ENCODE measurements at regions not wholly inside any gene's neighbourhood (a gene's known extent, or its start where the extent isn't known, plus 50 kb on each side); places are given as distances from the start of the nearest gene placed in this dataset.

DNA sequence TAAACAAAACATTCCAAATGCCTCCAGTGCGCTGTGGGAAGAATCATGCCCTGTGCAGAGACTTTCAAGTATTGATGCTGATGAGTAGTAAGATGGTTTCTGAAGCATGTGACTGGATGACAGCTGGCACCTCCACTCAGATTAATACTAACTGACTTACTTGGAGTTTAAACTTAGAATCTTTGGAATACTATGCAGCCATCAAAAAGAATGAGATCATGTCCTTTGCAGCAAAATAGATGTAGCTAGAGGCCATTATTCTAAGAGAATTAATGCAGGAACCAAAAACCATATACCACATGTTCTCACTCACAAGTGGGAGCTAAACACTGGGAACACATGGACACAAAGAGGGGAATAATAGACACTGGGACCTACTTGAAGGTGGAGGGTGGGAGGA lies 73.8 kb upstream of the CHCHD3 start:
- DNase-seq (ENCODE audit: low read depth, low spot score) (no peak), ATAC-seq (no peak)
- Histone ChIP-seq H3K27ac (ENCODE audit: low read depth, low read length) (no peak overlapping the region), H3K9me3 (ENCODE audit: control insufficient read depth in 1 of 2, insufficient read depth in 1 of 2, low read depth in 1 of 2, low read length in 2 of 2) (no peaks in the 10 kb centered on the region), H3K4me2 (ENCODE audit: low read length) (no peak overlapping the region), H3K79me2 (ENCODE audit: insufficient read depth, low read length) (no peaks in the 10 kb centered on the region), H3K4me1 (ENCODE audit: control insufficient read depth in 1 of 2, insufficient read depth in 2 of 2, low read length in 2 of 2) (no peaks in the 10 kb centered on the region), H3K9ac (ENCODE audit: low read length) (no peak overlapping the region), H3K27me3 (ENCODE audit: insufficient read depth, low read length) (peaks cover 4% of the 10 kb centered on the region; the same call in 1 of the 2 replicates), H3K9me2 (ENCODE audit: insufficient read depth) (no peaks in the 10 kb centered on the region), H3K36me3 (ENCODE audit: control insufficient read depth in 1 of 2, insufficient read depth in 2 of 2, low read length in 2 of 2) (no peaks in the 10 kb centered on the region), H3K4me3 (replicated peaks in 1 of 2; ENCODE audit: low read depth in 1 of 2, low read length in 2 of 2) (no peak overlapping the region), H2AFZ (ENCODE audit: low read depth, low read length, poor library complexity, severe bottlenecking) (no peak overlapping the region), H4K20me1 (ENCODE audit: insufficient read depth) (no peaks in the 10 kb centered on the region)
- intact Hi-C loops (cut with micrococcal nuclease): no loop called here
- no TSS peak for BruUV-seq (replicated peaks)
- CTCF ChIA-PET: no interaction called here
- POLR2A ChIA-PET: no interaction called here
- no peak for TF ChIP-seq TCF7L2 (IDR thresholded peaks at IDR 0.05; ENCODE audit: borderline replicate concordance, extremely low read depth, insufficient read depth, insufficient read length)
- TF ChIP-seq, protein P1, sequence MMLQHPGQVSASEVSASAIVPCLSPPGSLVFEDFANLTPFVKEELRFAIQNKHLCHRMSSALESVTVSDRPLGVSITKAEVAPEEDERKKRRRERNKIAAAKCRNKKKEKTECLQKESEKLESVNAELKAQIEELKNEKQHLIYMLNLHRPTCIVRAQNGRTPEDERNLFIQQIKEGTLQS (IDR thresholded peaks at IDR 0.05): no peak
- TF ChIP-seq CEBPB (IDR thresholded peaks at IDR 0.05; ENCODE audit: low read depth): no peak
- no peak for TF ChIP-seq JUND (IDR thresholded peaks at IDR 0.05)
- TF ChIP-seq ZFX (IDR thresholded peaks at IDR 0.05): no peak
- TF ChIP-seq POLR2AphosphoS5 (IDR thresholded peaks at IDR 0.05; ENCODE audit: low read depth, low read length): no peak
- TF ChIP-seq, protein P2, sequence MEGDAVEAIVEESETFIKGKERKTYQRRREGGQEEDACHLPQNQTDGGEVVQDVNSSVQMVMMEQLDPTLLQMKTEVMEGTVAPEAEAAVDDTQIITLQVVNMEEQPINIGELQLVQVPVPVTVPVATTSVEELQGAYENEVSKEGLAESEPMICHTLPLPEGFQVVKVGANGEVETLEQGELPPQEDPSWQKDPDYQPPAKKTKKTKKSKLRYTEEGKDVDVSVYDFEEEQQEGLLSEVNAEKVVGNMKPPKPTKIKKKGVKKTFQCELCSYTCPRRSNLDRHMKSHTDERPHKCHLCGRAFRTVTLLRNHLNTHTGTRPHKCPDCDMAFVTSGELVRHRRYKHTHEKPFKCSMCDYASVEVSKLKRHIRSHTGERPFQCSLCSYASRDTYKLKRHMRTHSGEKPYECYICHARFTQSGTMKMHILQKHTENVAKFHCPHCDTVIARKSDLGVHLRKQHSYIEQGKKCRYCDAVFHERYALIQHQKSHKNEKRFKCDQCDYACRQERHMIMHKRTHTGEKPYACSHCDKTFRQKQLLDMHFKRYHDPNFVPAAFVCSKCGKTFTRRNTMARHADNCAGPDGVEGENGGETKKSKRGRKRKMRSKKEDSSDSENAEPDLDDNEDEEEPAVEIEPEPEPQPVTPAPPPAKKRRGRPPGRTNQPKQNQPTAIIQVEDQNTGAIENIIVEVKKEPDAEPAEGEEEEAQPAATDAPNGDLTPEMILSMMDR (IDR thresholded peaks at IDR 0.05 in 2 of 3, conservative IDR thresholded peaks at IDR 0.05 in 1 of 3; ENCODE audit: borderline replicate concordance in 1 of 3, insufficient read depth in 1 of 3, low read depth in 2 of 3, low read length in 2 of 3): no peak
- TF ChIP-seq SIN3A (IDR thresholded peaks at IDR 0.05; ENCODE audit: low read depth): no peak
- TF ChIP-seq, protein P3, sequence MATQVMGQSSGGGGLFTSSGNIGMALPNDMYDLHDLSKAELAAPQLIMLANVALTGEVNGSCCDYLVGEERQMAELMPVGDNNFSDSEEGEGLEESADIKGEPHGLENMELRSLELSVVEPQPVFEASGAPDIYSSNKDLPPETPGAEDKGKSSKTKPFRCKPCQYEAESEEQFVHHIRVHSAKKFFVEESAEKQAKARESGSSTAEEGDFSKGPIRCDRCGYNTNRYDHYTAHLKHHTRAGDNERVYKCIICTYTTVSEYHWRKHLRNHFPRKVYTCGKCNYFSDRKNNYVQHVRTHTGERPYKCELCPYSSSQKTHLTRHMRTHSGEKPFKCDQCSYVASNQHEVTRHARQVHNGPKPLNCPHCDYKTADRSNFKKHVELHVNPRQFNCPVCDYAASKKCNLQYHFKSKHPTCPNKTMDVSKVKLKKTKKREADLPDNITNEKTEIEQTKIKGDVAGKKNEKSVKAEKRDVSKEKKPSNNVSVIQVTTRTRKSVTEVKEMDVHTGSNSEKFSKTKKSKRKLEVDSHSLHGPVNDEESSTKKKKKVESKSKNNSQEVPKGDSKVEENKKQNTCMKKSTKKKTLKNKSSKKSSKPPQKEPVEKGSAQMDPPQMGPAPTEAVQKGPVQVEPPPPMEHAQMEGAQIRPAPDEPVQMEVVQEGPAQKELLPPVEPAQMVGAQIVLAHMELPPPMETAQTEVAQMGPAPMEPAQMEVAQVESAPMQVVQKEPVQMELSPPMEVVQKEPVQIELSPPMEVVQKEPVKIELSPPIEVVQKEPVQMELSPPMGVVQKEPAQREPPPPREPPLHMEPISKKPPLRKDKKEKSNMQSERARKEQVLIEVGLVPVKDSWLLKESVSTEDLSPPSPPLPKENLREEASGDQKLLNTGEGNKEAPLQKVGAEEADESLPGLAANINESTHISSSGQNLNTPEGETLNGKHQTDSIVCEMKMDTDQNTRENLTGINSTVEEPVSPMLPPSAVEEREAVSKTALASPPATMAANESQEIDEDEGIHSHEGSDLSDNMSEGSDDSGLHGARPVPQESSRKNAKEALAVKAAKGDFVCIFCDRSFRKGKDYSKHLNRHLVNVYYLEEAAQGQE (IDR thresholded peaks at IDR 0.05; ENCODE audit: low read depth): no peak
- TF ChIP-seq RAD21 (IDR thresholded peaks at IDR 0.05; ENCODE audit: low read depth): no peak
- TF ChIP-seq ELF1 (IDR thresholded peaks at IDR 0.05; ENCODE audit: borderline replicate concordance, low read depth): no peak
- no peak for TF ChIP-seq ZNF274 (IDR thresholded peaks at IDR 0.05; ENCODE audit: low read depth, low read length)
- no peak for TF ChIP-seq CBX3 (IDR thresholded peaks at IDR 0.05; ENCODE audit: low read depth)
- no peak for TF ChIP-seq EGR1 (IDR thresholded peaks at IDR 0.05; ENCODE audit: low read depth)
- TF ChIP-seq, protein P4, sequence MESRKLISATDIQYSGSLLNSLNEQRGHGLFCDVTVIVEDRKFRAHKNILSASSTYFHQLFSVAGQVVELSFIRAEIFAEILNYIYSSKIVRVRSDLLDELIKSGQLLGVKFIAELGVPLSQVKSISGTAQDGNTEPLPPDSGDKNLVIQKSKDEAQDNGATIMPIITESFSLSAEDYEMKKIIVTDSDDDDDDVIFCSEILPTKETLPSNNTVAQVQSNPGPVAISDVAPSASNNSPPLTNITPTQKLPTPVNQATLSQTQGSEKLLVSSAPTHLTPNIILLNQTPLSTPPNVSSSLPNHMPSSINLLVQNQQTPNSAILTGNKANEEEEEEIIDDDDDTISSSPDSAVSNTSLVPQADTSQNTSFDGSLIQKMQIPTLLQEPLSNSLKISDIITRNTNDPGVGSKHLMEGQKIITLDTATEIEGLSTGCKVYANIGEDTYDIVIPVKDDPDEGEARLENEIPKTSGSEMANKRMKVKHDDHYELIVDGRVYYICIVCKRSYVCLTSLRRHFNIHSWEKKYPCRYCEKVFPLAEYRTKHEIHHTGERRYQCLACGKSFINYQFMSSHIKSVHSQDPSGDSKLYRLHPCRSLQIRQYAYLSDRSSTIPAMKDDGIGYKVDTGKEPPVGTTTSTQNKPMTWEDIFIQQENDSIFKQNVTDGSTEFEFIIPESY (IDR thresholded peaks at IDR 0.05; ENCODE audit: extremely low read depth, insufficient replicate concordance, low read length): no peak
- RAD21 ChIA-PET (ENCODE audit: low non-redundant PET in 1 of 2, low total read pairs in 2 of 2, uncharacterized antibody in 2 of 2, unreplicated experiment in 2 of 2): no interaction called here

All from HCT116 (cell line).